ENCODE measurements at regions not wholly inside any gene's neighbourhood (a gene's known extent, or its start where the extent isn't known, plus 50 kb on each side); places are given as distances from the start of the nearest gene placed in this dataset.

- TF ChIP-seq, protein P1, sequence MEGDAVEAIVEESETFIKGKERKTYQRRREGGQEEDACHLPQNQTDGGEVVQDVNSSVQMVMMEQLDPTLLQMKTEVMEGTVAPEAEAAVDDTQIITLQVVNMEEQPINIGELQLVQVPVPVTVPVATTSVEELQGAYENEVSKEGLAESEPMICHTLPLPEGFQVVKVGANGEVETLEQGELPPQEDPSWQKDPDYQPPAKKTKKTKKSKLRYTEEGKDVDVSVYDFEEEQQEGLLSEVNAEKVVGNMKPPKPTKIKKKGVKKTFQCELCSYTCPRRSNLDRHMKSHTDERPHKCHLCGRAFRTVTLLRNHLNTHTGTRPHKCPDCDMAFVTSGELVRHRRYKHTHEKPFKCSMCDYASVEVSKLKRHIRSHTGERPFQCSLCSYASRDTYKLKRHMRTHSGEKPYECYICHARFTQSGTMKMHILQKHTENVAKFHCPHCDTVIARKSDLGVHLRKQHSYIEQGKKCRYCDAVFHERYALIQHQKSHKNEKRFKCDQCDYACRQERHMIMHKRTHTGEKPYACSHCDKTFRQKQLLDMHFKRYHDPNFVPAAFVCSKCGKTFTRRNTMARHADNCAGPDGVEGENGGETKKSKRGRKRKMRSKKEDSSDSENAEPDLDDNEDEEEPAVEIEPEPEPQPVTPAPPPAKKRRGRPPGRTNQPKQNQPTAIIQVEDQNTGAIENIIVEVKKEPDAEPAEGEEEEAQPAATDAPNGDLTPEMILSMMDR (IDR thresholded peaks at IDR 0.05; ENCODE audit: low read depth, low read length) = no peak
- TF ChIP-seq POLR2A (IDR thresholded peaks at IDR 0.05; ENCODE audit: extremely low read depth, insufficient read length) (no peak), MAX (IDR thresholded peaks at IDR 0.05; ENCODE audit: low read depth, low read length) (no peak), MYC (IDR thresholded peaks at IDR 0.05; ENCODE audit: low read depth, low read length) (no peak)
Observed at GRCh38 chr7:16189026-16189715, 232.2 kb downstream of the CRPPA start.

Measured in NB4 (cell line).